ENCODE measurements at regions not wholly inside any gene's neighbourhood (a gene's known extent, or its start where the extent isn't known, plus 50 kb on each side); places are given as distances from the start of the nearest gene placed in this dataset.

DNA sequence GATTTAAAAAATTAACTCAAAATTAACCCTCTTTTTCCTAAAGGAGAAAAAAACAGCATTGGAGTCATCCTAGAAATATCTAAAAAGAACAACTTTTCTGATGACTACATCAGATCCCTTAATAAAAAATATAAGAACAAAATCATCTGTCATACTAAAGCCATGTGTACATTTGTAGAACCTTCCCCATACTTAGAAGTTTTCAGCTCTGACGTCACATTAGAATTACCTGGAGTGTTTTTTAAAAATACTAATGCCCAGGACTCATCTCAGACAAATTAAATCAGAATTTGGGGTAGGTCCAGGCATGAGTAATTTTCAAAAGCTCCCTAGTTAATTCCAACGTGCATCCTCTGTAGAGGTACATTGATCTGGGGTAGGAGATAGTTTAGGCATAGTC is 598.0 kb downstream of the DSC3 start:
- Histone ChIP-seq H3K36me3 (ENCODE audit: control insufficient read depth, insufficient read depth, low read length) (no peaks in the 10 kb centered on the region), H3K4me1 (ENCODE audit: control insufficient read depth, extremely low read depth, insufficient read depth, low read length) (no peaks in the 10 kb centered on the region), H3K27ac (ENCODE audit: insufficient read depth, low read length) (no peak overlapping the region), H3K4me3 (replicated peaks in 1 of 4; ENCODE audit: control extremely low read depth in 1 of 4, insufficient read depth in 1 of 4, low read depth in 3 of 4, low read length in 4 of 4) (no peak overlapping the region), H3K9ac (ENCODE audit: insufficient read depth, low read length) (no peak overlapping the region), H3K27me3 (ENCODE audit: control insufficient read depth, insufficient read depth, low read length) (no peaks in the 10 kb centered on the region), H3K79me2 (ENCODE audit: control insufficient read depth, insufficient read depth, low read length) (no peaks in the 10 kb centered on the region), H2AFZ (ENCODE audit: low read length) (no peak overlapping the region), H4K20me1 (ENCODE audit: control insufficient read depth, extremely low read depth, insufficient read depth, low read length) (no peaks in the 10 kb centered on the region), H3K4me2 (ENCODE audit: extremely low read depth, insufficient read depth, low read length) (no peak overlapping the region), H3K9me3 (ENCODE audit: control insufficient read depth, insufficient read depth, low read depth, low read length) (no peaks in the 10 kb centered on the region)
- no peak for DNase-seq (ENCODE audit: low read depth in 2 of 2)
- TF ChIP-seq CTCF (conservative IDR thresholded peaks at IDR 0.05 in 1 of 2, IDR thresholded peaks at IDR 0.05 in 1 of 2; ENCODE audit: low read depth in 1 of 2, low read length in 2 of 2), result no peak
- no peak for TF ChIP-seq EZH2 (IDR thresholded peaks at IDR 0.05; ENCODE audit: low read length, missing control alignments)

GRCh38 chr18:30440351-30440750 is 602.2 kb downstream of the DSC3 start:
- peak in 1 of 2 donors; percentile 3 for DNase-seq (ENCODE audit: low read depth in 2 of 2)
- TF ChIP-seq EZH2 (IDR thresholded peaks at IDR 0.05; ENCODE audit: low read length, missing control alignments), result no peak
- TF ChIP-seq CTCF (conservative IDR thresholded peaks at IDR 0.05 in 1 of 2, IDR thresholded peaks at IDR 0.05 in 1 of 2; ENCODE audit: low read depth in 1 of 2, low read length in 2 of 2), result no peak
- Histone ChIP-seq H4K20me1 (ENCODE audit: control insufficient read depth, extremely low read depth, insufficient read depth, low read length) (no peaks in the 10 kb centered on the region), H3K4me2 (ENCODE audit: extremely low read depth, insufficient read depth, low read length) (no peak overlapping the region), H3K27ac (ENCODE audit: insufficient read depth, low read length) (no peak overlapping the region), H3K9ac (ENCODE audit: insufficient read depth, low read length) (no peak overlapping the region), H3K4me1 (ENCODE audit: control insufficient read depth, extremely low read depth, insufficient read depth, low read length) (no peaks in the 10 kb centered on the region), H2AFZ (ENCODE audit: low read length) (no peak overlapping the region), H3K36me3 (ENCODE audit: control insufficient read depth, insufficient read depth, low read length) (no peaks in the 10 kb centered on the region), H3K79me2 (ENCODE audit: control insufficient read depth, insufficient read depth, low read length) (no peaks in the 10 kb centered on the region), H3K9me3 (ENCODE audit: control insufficient read depth, insufficient read depth, low read depth, low read length) (no peaks in the 10 kb centered on the region), H3K4me3 (replicated peaks in 1 of 4; ENCODE audit: control extremely low read depth in 1 of 4, insufficient read depth in 1 of 4, low read depth in 3 of 4, low read length in 4 of 4) (no peak overlapping the region), H3K27me3 (ENCODE audit: control insufficient read depth, insufficient read depth, low read length) (no peaks in the 10 kb centered on the region)

GRCh38 chr18:30439174-30439573 is 603.4 kb downstream of the DSC3 start:
- no peaks in the 10 kb centered on the region for H4K20me1 ChIP-seq (ENCODE audit: control insufficient read depth, extremely low read depth, insufficient read depth, low read length)
- no peaks in the 10 kb centered on the region for H3K79me2 ChIP-seq (ENCODE audit: control insufficient read depth, insufficient read depth, low read length)
- H3K27me3 ChIP-seq (ENCODE audit: control insufficient read depth, insufficient read depth, low read length), result no peaks in the 10 kb centered on the region
- no peak overlapping the region for H3K4me3 ChIP-seq (replicated peaks in 1 of 4; ENCODE audit: control extremely low read depth in 1 of 4, insufficient read depth in 1 of 4, low read depth in 3 of 4, low read length in 4 of 4)
- H3K9ac ChIP-seq (ENCODE audit: insufficient read depth, low read length), result no peak overlapping the region
- no peaks in the 10 kb centered on the region for H3K36me3 ChIP-seq (ENCODE audit: control insufficient read depth, insufficient read depth, low read length)
- H2AFZ ChIP-seq (ENCODE audit: low read length), result no peak overlapping the region
- DNase-seq (ENCODE audit: low read depth in 2 of 2), result no peak
- no peaks in the 10 kb centered on the region for H3K9me3 ChIP-seq (ENCODE audit: control insufficient read depth, insufficient read depth, low read depth, low read length)
- no peak overlapping the region for H3K4me2 ChIP-seq (ENCODE audit: extremely low read depth, insufficient read depth, low read length)
- H3K27ac ChIP-seq (ENCODE audit: insufficient read depth, low read length), result no peak overlapping the region
- TF ChIP-seq CTCF (conservative IDR thresholded peaks at IDR 0.05 in 1 of 2, IDR thresholded peaks at IDR 0.05 in 1 of 2; ENCODE audit: low read depth in 1 of 2, low read length in 2 of 2) (no peak), EZH2 (IDR thresholded peaks at IDR 0.05; ENCODE audit: low read length, missing control alignments) (no peak)
- no peaks in the 10 kb centered on the region for H3K4me1 ChIP-seq (ENCODE audit: control insufficient read depth, extremely low read depth, insufficient read depth, low read length)

Data from fibroblast of lung (primary cell).